Cardiac muscle cell (in vitro differentiated cells and primary cell): ENCODE measurements at regions not wholly inside any gene's neighbourhood (a gene's known extent, or its start where the extent isn't known, plus 50 kb on each side); places are given as distances from the start of the nearest gene placed in this dataset.

Experiments
- DNase-seq, 2 donors: peaks; one replicate each; pipeline versions ENCODE4 v3.0.0 to v3.0.0-alpha.2; 2010 to 2017; ENCODE audit warnings: low read depth in 1 of 2, low spot score in 1 of 2
- H3K27ac ChIP-seq: fragments of 200-600 bp; sonication (generic); 2 replicates; pipeline ENCODE4 v1.5.1; 2016
- H3K27me3 ChIP-seq: fragments of 200-600 bp; sonication (generic); 2 replicates; pipeline ENCODE4 v1.6.0; 2016; ENCODE audit warnings: control low read depth
- H3K36me3 ChIP-seq: fragments of 200-600 bp; sonication (generic); 2 replicates; pipeline ENCODE4 v1.5.1; 2016; ENCODE audit warnings: control low read depth
- H3K4me1 ChIP-seq: fragments of 200-600 bp; sonication (generic); 2 replicates; pipeline ENCODE4 v1.8.1; 2017; ENCODE audit warnings: low read depth, mild to moderate bottlenecking, mixed run types
- H3K4me3 ChIP-seq: fragments of 200-600 bp; sonication (generic); 2 replicates; pipeline ENCODE4 v1.5.1; 2016; ENCODE audit warnings: mild to moderate bottlenecking
- H3K9me3 ChIP-seq: fragments of 200-600 bp; sonication (generic); 2 replicates; pipeline ENCODE4 v1.5.1; 2017; ENCODE audit warnings: low read depth, mild to moderate bottlenecking, control low read depth
- CTCF ChIP-seq: IDR thresholded peaks from 2 replicates; pipeline ENCODE4 v1.5.1; 2012; ENCODE audit warnings: low read depth, mild to moderate bottlenecking, low read length

GRCh38 chr4:135072553-135072952 is 871.0 kb upstream of the PABPC4L start:
- Histone ChIP-seq H3K27me3 (no peaks in the 10 kb centered on the region), H3K9me3 (no peaks in the 10 kb centered on the region), H3K36me3 (no peaks in the 10 kb centered on the region), H3K4me3 (no peak overlapping the region), H3K4me1 (no peaks in the 10 kb centered on the region), H3K27ac (no peak overlapping the region)
- no peak for TF ChIP-seq CTCF
- DNase-seq = no peak

GRCh38 chr4:135065366-135065765 is 863.8 kb upstream of the PABPC4L start:
- Histone ChIP-seq H3K4me1 (peaks cover 6% of the 10 kb centered on the region), H3K27me3 (no peaks in the 10 kb centered on the region), H3K27ac (no peak overlapping the region), H3K9me3 (no peaks in the 10 kb centered on the region), H3K4me3 (no peak overlapping the region), H3K36me3 (no peaks in the 10 kb centered on the region)
- TF ChIP-seq CTCF = no peak
- DNase-seq = no peak

GRCh38 chr4:135050086-135050717 is 848.6 kb upstream of the PABPC4L start:
- Histone ChIP-seq H3K9me3 (no peaks in the 10 kb centered on the region), H3K27me3 (no peaks in the 10 kb centered on the region), H3K4me3 (no peak overlapping the region), H3K27ac (peak overlapping the region; percentile 12), H3K4me1 (peaks cover 5% of the 10 kb centered on the region), H3K36me3 (no peaks in the 10 kb centered on the region)
- DNase-seq = peak in 1 of 2 donors; percentile 2
- no peak for TF ChIP-seq CTCF

- Histone ChIP-seq H3K27me3 (no peaks in the 10 kb centered on the region), H3K36me3 (no peaks in the 10 kb centered on the region), H3K4me3 (no peak overlapping the region), H3K9me3 (no peaks in the 10 kb centered on the region), H3K27ac (no peak overlapping the region), H3K4me1 (no peaks in the 10 kb centered on the region)
- TF ChIP-seq CTCF = no peak
- peak in 1 of 2 donors; percentile 40 for DNase-seq
These were observed 831.1 kb upstream of the PABPC4L start for GRCh38 chr4:135032670-135033069.

- no peaks in the 10 kb centered on the region for H3K4me1 ChIP-seq
- H3K9me3 ChIP-seq = no peaks in the 10 kb centered on the region
- no peak for DNase-seq
- H3K27ac ChIP-seq = no peak overlapping the region
- no peak for TF ChIP-seq CTCF
- no peaks in the 10 kb centered on the region for H3K36me3 ChIP-seq
- no peak overlapping the region for H3K4me3 ChIP-seq
- no peaks in the 10 kb centered on the region for H3K27me3 ChIP-seq
These were observed 814.2 kb upstream of the PABPC4L start for GRCh38 chr4:135015771-135016170.
